SK-N-SH (cell line): ENCODE measurements at regions not wholly inside any gene's neighbourhood (a gene's known extent, or its start where the extent isn't known, plus 50 kb on each side); places are given as distances from the start of the nearest gene placed in this dataset.

Source experiments
- CTCF ChIA-PET: fragments of 300-600, 350-600 bp; formaldehyde crosslinking; extraction: SDS; loops from one replicate; lab custom pipeline; 2021; lab: Yijun Ruan, JAX
- POLR2A ChIA-PET: fragments of 350-600 bp; sonication (Branson Sonifier 250); formaldehyde crosslinking; extraction: SDS; loops from one replicate; lab custom pipeline; 2020; ENCODE audit warnings: antibody characterized with exemption, inconsistent platforms; lab: Yijun Ruan, JAX
- DNase-seq: peaks from one replicate; pipeline ENCODE4 v3.0.0; 2012
- H2AFZ ChIP-seq: fragments of 200-600 bp; sonication (generic); 2 replicates; pipeline ENCODE4 v1.8.1; 2016; ENCODE audit warnings: antibody characterized with exemption, mild to moderate bottlenecking, low read depth
- H3F3A ChIP-seq: fragments of 200-600 bp; sonication (generic); replicated peaks from 2 replicates; pipeline ENCODE3; 2016; ENCODE audit warnings: antibody characterized with exemption, mild to moderate bottlenecking; ENCODE audit not compliant: insufficient read depth
- H3K27ac ChIP-seq, 2 experiments: fragments of 200-500 bp in 1 of 2; fragments of 200-600 bp in 1 of 2; sonication (Bioruptor generic) in 1 of 2; sonication (generic), shearing (Covaris generic) in 1 of 2; 2 replicates each; pipeline versions ENCODE4 v1.5.1 to v1.6.1; 2014 to 2016; ENCODE audit warnings: low read depth in 2 of 2, inconsistent platforms in 1 of 2, low read length in 1 of 2, mild to moderate bottlenecking in 1 of 2, mixed read lengths in 1 of 2
- H3K27me3 ChIP-seq: fragments of 200-600 bp; sonication (generic), shearing (Covaris generic); 2 replicates; pipeline ENCODE4 v1.6.1; 2016; ENCODE audit warnings: mixed run types; ENCODE audit not compliant: insufficient read depth
- H3K36me3 ChIP-seq, 2 experiments: fragments of 200-500 bp in 1 of 2; fragments of 200-600 bp in 1 of 2; sonication (Bioruptor generic) in 1 of 2; sonication (generic) in 1 of 2; replicated peaks in 1 of 2; 2 replicates each; pipeline versions ENCODE3 to v1.5.1; 2014 to 2016; ENCODE audit warnings: low read length in 1 of 2, mild to moderate bottlenecking in 1 of 2; ENCODE audit not compliant: insufficient read depth in 2 of 2, control insufficient read depth in 1 of 2
- H3K4me1 ChIP-seq, 2 experiments: fragments of 200-500 bp in 1 of 2; fragments of 200-600 bp in 1 of 2; sonication (Bioruptor generic) in 1 of 2; sonication (generic), shearing (Covaris generic) in 1 of 2; 2 replicates each; pipeline versions ENCODE4 v1.5.1 to v1.6.1; 2014 to 2016; ENCODE audit warnings: low read depth in 1 of 2, low read length in 1 of 2, mixed run types in 1 of 2; ENCODE audit not compliant: insufficient read depth in 2 of 2, control insufficient read depth in 1 of 2
- H3K4me2 ChIP-seq: fragments of 200-600 bp; sonication (generic), shearing (Covaris generic); 2 replicates; pipeline ENCODE4 v1.6.1; 2017; ENCODE audit warnings: mixed run types
- H3K4me3 ChIP-seq, 2 experiments: fragments of 200-500 bp in 1 of 2; fragments of 200-600 bp in 1 of 2; sonication (Bioruptor generic) in 1 of 2; sonication (generic), shearing (Covaris generic) in 1 of 2; 2 replicates each; pipeline versions ENCODE4 v1.5.1 to v1.8.1; 2014 to 2016; ENCODE audit warnings: low read depth in 2 of 2, inconsistent platforms in 1 of 2, low read length in 1 of 2, mild to moderate bottlenecking in 1 of 2, mixed read lengths in 1 of 2, moderate library complexity in 1 of 2
- H3K79me2 ChIP-seq: fragments of 200-600 bp; sonication (generic); 2 replicates; pipeline ENCODE4 v1.8.1; 2017; ENCODE audit warnings: mild to moderate bottlenecking; ENCODE audit not compliant: insufficient read depth
- H3K9ac ChIP-seq: fragments of 200-600 bp; sonication (generic); 2 replicates; pipeline ENCODE4 v1.6.1; 2017; ENCODE audit warnings: mixed run types
- H3K9me2 ChIP-seq: fragments of 200-600 bp; sonication (generic); 2 replicates; pipeline ENCODE4 v1.6.1; 2017; ENCODE audit warnings: mixed run types
- H3K9me3 ChIP-seq: fragments of 200-600 bp; sonication (generic); 2 replicates; pipeline ENCODE4 v1.6.1; 2017; ENCODE audit warnings: mixed run types, mild to moderate bottlenecking, moderate library complexity
- H4K20me1 ChIP-seq: fragments of 200-600 bp; sonication (generic); 2 replicates; pipeline ENCODE4 v1.6.1; 2017; ENCODE audit warnings: mild to moderate bottlenecking, mixed run types; ENCODE audit not compliant: insufficient read depth
- EP300 ChIP-seq, 2 experiments: IDR thresholded peaks; 2 replicates each; pipeline versions ENCODE4 v1.4.0 to v1.6.1; 2012; ENCODE audit warnings: borderline replicate concordance in 1 of 2, low read depth in 1 of 2, low read length in 1 of 2
- FOXM1 ChIP-seq: IDR thresholded peaks from 2 replicates; pipeline ENCODE4 v1.4.0; 2012; ENCODE audit warnings: low read depth, mild to moderate bottlenecking
- JUND ChIP-seq: IDR thresholded peaks from 2 replicates; pipeline ENCODE4 v1.4.0; 2012
- MXI1 ChIP-seq: IDR thresholded peaks from 2 replicates; pipeline ENCODE4 v1.6.1; 2012; ENCODE audit warnings: mild to moderate bottlenecking, low read depth, low read length, improper control_type of control experiment
- NFIC ChIP-seq: IDR thresholded peaks from 2 replicates; pipeline ENCODE4 v1.4.0; 2012; ENCODE audit warnings: borderline replicate concordance
- NRF1 ChIP-seq: IDR thresholded peaks from 2 replicates; pipeline ENCODE4 v1.6.1; 2012; ENCODE audit warnings: low read depth, mild to moderate bottlenecking, low read length
- RXRA ChIP-seq: IDR thresholded peaks from 2 replicates; pipeline ENCODE4 v1.4.0; 2012; ENCODE audit warnings: low read depth, mild to moderate bottlenecking, borderline replicate concordance
- SIN3A ChIP-seq: IDR thresholded peaks from 2 replicates; pipeline ENCODE4 v1.6.1; 2012; ENCODE audit warnings: low read depth, mild to moderate bottlenecking, low read length, moderate library complexity, borderline replicate concordance
- TCF12 ChIP-seq: IDR thresholded peaks from 2 replicates; pipeline ENCODE4 v1.4.0; 2012
- YY1 ChIP-seq: IDR thresholded peaks from 2 replicates; pipeline ENCODE4 v1.4.0; 2012; ENCODE audit warnings: low read depth, mild to moderate bottlenecking
- WGBS: methylation state at CpG from one replicate; pipeline ENCODE4 v1.1.6; 2017; ENCODE audit warnings: low lambda C conversion rate; 5-methylcytosine and 5-hydroxymethylcytosine counted together
- TF ChIP-seq, protein P1 (sequence below): IDR thresholded peaks from 2 replicates; pipeline ENCODE4 v1.6.1; 2012; ENCODE audit warnings: mild to moderate bottlenecking, low read depth, low read length, moderate library complexity
- TF ChIP-seq, protein P2 (sequence below): fragments of 200-600 bp; sonication (generic); IDR thresholded peaks from 2 replicates; pipeline ENCODE4 v1.6.1; 2017; ENCODE audit warnings: antibody characterized with exemption, mild to moderate bottlenecking, moderate library complexity
- TF ChIP-seq, protein P3 (sequence below): fragments of 150-350 bp; IDR thresholded peaks from 2 replicates; pipeline ENCODE4 v1.6.1; 2016; ENCODE audit warnings: mild to moderate bottlenecking, low read depth, low read length
- TF ChIP-seq, protein P4 (sequence below): fragments of 150-350 bp; IDR thresholded peaks from 2 replicates; pipeline ENCODE4 v1.6.1; 2017; ENCODE audit warnings: antibody characterized with exemption, low read length, low read depth, borderline replicate concordance
- TF ChIP-seq, protein P5 (sequence below): IDR thresholded peaks from 2 replicates; pipeline ENCODE4 v1.4.0; 2012; ENCODE audit warnings: low read depth

DNA sequence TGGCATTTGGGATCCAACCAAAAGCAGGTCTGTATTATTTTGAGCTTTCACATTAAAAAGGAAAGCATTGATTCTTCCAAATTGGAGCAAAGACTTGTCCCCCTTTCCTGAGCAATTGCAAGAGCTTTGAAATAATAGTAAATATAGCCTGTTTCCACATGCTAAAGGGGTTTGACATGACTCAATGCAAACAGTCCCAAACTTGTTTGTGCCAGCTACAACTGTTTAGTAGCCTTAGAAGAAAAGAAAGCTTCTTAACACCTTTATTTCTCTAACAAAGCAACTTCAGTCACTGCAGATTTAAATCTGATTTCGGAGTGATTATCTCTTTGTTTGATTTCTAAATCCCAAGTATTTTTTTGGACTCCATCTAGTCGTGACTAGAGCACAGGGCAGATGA, 180.2 kb downstream of the SEMA6D start:
- no peaks in the 10 kb centered on the region for H3K79me2 ChIP-seq
- no peak overlapping the region for H3K4me3 ChIP-seq
- no peaks in the 10 kb centered on the region for H3K9me2 ChIP-seq
- H3K9me3 ChIP-seq: no peaks in the 10 kb centered on the region
- no peak overlapping the region for H3K4me2 ChIP-seq
- H3K36me3 ChIP-seq: no peaks in the 10 kb centered on the region
- no peak overlapping the region for H3K9ac ChIP-seq
- H3K4me1 ChIP-seq: no peaks in the 10 kb centered on the region
- no peak overlapping the region for H3K27ac ChIP-seq
- H3K27me3 ChIP-seq: no peaks in the 10 kb centered on the region
- H2AFZ ChIP-seq: no peak overlapping the region
- no peaks in the 10 kb centered on the region for H4K20me1 ChIP-seq
- H3F3A ChIP-seq: no peaks in the 10 kb centered on the region
- ChIA-PET POLR2A (no interaction called here), CTCF (no interaction called here)
- DNase-seq: no peak
- TF ChIP-seq, protein P1, sequence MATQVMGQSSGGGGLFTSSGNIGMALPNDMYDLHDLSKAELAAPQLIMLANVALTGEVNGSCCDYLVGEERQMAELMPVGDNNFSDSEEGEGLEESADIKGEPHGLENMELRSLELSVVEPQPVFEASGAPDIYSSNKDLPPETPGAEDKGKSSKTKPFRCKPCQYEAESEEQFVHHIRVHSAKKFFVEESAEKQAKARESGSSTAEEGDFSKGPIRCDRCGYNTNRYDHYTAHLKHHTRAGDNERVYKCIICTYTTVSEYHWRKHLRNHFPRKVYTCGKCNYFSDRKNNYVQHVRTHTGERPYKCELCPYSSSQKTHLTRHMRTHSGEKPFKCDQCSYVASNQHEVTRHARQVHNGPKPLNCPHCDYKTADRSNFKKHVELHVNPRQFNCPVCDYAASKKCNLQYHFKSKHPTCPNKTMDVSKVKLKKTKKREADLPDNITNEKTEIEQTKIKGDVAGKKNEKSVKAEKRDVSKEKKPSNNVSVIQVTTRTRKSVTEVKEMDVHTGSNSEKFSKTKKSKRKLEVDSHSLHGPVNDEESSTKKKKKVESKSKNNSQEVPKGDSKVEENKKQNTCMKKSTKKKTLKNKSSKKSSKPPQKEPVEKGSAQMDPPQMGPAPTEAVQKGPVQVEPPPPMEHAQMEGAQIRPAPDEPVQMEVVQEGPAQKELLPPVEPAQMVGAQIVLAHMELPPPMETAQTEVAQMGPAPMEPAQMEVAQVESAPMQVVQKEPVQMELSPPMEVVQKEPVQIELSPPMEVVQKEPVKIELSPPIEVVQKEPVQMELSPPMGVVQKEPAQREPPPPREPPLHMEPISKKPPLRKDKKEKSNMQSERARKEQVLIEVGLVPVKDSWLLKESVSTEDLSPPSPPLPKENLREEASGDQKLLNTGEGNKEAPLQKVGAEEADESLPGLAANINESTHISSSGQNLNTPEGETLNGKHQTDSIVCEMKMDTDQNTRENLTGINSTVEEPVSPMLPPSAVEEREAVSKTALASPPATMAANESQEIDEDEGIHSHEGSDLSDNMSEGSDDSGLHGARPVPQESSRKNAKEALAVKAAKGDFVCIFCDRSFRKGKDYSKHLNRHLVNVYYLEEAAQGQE: no peak
- TF ChIP-seq, protein P2, sequence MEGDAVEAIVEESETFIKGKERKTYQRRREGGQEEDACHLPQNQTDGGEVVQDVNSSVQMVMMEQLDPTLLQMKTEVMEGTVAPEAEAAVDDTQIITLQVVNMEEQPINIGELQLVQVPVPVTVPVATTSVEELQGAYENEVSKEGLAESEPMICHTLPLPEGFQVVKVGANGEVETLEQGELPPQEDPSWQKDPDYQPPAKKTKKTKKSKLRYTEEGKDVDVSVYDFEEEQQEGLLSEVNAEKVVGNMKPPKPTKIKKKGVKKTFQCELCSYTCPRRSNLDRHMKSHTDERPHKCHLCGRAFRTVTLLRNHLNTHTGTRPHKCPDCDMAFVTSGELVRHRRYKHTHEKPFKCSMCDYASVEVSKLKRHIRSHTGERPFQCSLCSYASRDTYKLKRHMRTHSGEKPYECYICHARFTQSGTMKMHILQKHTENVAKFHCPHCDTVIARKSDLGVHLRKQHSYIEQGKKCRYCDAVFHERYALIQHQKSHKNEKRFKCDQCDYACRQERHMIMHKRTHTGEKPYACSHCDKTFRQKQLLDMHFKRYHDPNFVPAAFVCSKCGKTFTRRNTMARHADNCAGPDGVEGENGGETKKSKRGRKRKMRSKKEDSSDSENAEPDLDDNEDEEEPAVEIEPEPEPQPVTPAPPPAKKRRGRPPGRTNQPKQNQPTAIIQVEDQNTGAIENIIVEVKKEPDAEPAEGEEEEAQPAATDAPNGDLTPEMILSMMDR: no peak
- TF ChIP-seq, protein P3, sequence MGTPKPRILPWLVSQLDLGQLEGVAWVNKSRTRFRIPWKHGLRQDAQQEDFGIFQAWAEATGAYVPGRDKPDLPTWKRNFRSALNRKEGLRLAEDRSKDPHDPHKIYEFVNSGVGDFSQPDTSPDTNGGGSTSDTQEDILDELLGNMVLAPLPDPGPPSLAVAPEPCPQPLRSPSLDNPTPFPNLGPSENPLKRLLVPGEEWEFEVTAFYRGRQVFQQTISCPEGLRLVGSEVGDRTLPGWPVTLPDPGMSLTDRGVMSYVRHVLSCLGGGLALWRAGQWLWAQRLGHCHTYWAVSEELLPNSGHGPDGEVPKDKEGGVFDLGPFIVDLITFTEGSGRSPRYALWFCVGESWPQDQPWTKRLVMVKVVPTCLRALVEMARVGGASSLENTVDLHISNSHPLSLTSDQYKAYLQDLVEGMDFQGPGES: no peak
- no peak for TF ChIP-seq RXRA
- TF ChIP-seq, protein P4, sequence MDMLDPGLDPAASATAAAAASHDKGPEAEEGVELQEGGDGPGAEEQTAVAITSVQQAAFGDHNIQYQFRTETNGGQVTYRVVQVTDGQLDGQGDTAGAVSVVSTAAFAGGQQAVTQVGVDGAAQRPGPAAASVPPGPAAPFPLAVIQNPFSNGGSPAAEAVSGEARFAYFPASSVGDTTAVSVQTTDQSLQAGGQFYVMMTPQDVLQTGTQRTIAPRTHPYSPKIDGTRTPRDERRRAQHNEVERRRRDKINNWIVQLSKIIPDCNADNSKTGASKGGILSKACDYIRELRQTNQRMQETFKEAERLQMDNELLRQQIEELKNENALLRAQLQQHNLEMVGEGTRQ: no peak
- WGBS: 23% methylated on average over 2 of the region's 2 CpGs

DNA sequence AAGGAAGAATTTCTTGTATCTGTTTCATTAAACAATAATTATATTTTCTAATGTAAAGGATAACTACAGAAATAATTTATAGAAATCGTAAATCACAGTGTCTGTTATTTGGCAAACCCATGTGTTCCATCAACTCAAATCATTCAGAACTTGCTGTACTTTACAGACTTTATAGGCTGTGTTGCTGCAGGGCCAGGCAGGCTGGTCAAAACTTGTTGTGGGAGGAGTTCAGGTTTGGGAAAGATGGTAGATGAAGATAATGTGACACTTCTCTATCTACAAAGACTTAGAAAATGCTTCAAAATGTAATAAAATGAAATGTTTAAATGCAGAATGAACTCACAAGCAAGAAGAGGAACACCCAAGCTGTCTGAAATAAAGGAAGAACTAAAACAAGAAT, 183.4 kb downstream of the SEMA6D start:
- Histone ChIP-seq H3K36me3 (no peaks in the 10 kb centered on the region), H3K4me2 (no peak overlapping the region), H3K9ac (no peak overlapping the region), H3K9me3 (no peaks in the 10 kb centered on the region), H3K4me3 (no peak overlapping the region), H3K79me2 (no peaks in the 10 kb centered on the region), H4K20me1 (no peaks in the 10 kb centered on the region), H2AFZ (no peak overlapping the region), H3K4me1 (no peaks in the 10 kb centered on the region), H3K27ac (no peak overlapping the region), H3F3A (no peaks in the 10 kb centered on the region), H3K9me2 (no peaks in the 10 kb centered on the region), H3K27me3 (no peaks in the 10 kb centered on the region)
- ChIA-PET CTCF (no interaction called here), POLR2A (no interaction called here)
- no peak for DNase-seq
- 14% methylated on average over 1 of the region's 1 CpG for WGBS
- TF ChIP-seq, protein P3: no peak
- TF ChIP-seq TCF12 (no peak), SIN3A (no peak), FOXM1 (no peak), YY1 (no peak), EP300 (IDR thresholded peaks at IDR 0.05; ENCODE audit: borderline replicate concordance in 1 of 2, low read depth in 1 of 2, low read length in 1 of 2) (no peak), JUND (no peak), MXI1 (no peak), NFIC (no peak), NRF1 (no peak)
- TF ChIP-seq, protein P2: no peak
- TF ChIP-seq, protein P5, sequence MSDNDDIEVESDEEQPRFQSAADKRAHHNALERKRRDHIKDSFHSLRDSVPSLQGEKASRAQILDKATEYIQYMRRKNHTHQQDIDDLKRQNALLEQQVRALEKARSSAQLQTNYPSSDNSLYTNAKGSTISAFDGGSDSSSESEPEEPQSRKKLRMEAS: no peak
- TF ChIP-seq, protein P4: no peak
